Astrocyte of the cerebellum (primary cell): ENCODE measurements at regions not wholly inside any gene's neighbourhood (a gene's known extent, or its start where the extent isn't known, plus 50 kb on each side); places are given as distances from the start of the nearest gene placed in this dataset.
A peak's percentile ranks its signal among the peaks of the same experiment; 100 is the strongest.

ENCODE experiments used
- DNase-seq: peaks from one replicate; pipeline ENCODE4 v3.0.0-alpha.2; 2011; ENCODE audit warnings: low read depth
- H3K4me3 ChIP-seq: 2 replicates; pipeline ENCODE4 v1.5.1; 2011; ENCODE audit warnings: mild to moderate bottlenecking, low read depth, low read length, moderate library complexity
- CTCF ChIP-seq: IDR thresholded peaks from 2 replicates; pipeline ENCODE4 v1.5.1; 2012; ENCODE audit warnings: low read length, low read depth, moderate library complexity, mild to moderate bottlenecking; ENCODE audit errors: missing control alignments
- in situ Hi-C: cut with HindIII; loops from 2 replicates; pipeline ENCODE4 v1.10.0; 2017; ENCODE audit warnings: low sequenced_read_pairs

DNA sequence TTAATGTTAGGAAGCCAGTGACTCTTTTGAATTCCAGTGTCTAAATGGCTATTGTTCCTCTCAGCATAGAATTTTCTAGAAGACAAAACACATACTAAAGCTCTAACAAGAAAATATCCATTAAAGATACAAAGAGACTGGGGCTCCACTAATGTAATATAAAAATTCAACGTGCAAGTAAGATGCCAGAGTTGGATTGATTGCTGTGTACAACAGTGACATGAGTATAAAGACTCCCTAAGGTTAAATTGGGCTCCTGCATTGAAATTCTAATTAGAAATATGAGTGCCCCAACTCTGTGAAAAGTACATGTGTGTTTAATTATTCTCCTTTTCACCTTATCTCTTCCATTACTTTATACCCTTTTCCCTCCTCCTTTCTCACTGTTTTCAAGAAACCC, 253.6 kb upstream of the G2E3 start:
- no peak overlapping the region for H3K4me3 ChIP-seq
- no peak for TF ChIP-seq CTCF
- in situ Hi-C loops = no loop called here
- no peak for DNase-seq

DNA sequence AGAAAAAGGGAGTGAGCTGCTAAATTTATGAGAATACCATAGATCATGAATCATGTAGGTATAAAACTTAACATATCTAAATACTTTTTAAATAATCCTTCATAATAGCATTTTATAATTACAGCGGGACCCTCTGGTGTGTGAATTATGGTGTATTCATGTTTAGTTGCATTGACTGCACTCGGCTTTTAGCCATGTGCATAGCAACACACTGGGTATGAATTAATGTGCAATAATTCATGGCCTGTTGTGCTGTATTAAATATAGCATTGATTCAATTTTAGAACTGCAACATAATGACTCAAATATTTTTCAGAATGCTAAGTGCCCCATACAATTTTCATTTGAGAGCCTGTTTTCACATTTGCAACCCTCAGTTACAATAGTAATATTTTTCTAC, 249.6 kb upstream of the G2E3 start:
- DNase-seq = no peak
- in situ Hi-C loops = no loop called here

DNA sequence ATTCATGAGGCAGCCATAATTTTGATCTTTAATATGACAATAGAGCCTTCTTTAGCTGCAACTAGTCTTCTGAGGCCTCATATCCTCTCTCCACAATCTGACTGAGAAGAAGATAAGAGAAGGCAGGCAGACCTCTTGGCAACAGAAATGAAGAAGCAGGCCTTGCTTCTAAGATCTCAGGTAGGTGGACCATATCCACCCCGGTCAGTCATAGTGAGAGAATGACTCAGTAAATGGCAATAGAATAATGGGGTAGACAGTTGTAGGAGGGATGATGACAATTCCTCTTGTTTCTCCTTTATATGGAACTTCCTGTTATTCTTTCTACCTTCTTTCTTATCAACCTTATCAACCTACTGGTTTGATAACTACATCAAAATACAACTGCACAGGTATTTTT, 246.7 kb upstream of the G2E3 start:
- no peak for DNase-seq
- no peak overlapping the region for H3K4me3 ChIP-seq
- in situ Hi-C loops = no loop called here
- TF ChIP-seq CTCF = no peak

More for the DNA sequence above, 249.6 kb upstream of the G2E3 start:
- TF ChIP-seq CTCF = no peak
- no peak overlapping the region for H3K4me3 ChIP-seq

GRCh38 chr14:30317729-30318128, 241.2 kb upstream of the G2E3 start:
- TF ChIP-seq CTCF = no peak
- no peak for DNase-seq
- H3K4me3 ChIP-seq = no peak overlapping the region
- in situ Hi-C loops = no loop called here

GRCh38 chr14:30322819-30323218, 236.1 kb upstream of the G2E3 start:
- DNase-seq = no peak
- TF ChIP-seq CTCF = no peak
- H3K4me3 ChIP-seq = no peak overlapping the region
- in situ Hi-C loops = no loop called here

- no peak overlapping the region for H3K4me3 ChIP-seq
- DNase-seq = no peak
- in situ Hi-C loops = no loop called here
- TF ChIP-seq CTCF = no peak
Measured at GRCh38 chr14:30330033-30330432, 228.9 kb upstream of the G2E3 start.

DNA sequence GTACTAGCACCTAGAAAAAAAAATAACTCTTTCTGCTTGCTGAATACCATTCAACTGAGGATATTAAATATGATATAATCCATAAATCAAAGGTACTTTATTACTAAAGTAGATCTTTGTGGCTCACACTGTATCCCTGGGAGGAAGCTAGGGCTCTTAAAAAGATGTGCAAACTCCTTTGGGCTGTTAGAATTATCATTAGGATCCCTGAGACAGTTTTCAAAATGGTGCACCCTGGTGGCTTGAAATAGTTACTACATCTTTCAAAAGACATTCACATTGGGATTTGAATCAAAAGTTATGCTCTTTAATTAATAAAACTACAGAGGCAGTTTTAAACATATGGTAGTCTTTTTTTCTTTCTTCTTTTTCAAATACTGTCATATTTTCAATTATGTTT, 228.5 kb upstream of the G2E3 start:
- in situ Hi-C loops = no loop called here
- DNase-seq = no peak
- no peak overlapping the region for H3K4me3 ChIP-seq
- TF ChIP-seq CTCF = peak; percentile 32
